Esophagus squamous epithelium (tissue), 4 donors: ENCODE measurements at regions not wholly inside any gene's neighbourhood (a gene's known extent, or its start where the extent isn't known, plus 50 kb on each side); places are given as distances from the start of the nearest gene placed in this dataset.

Experiments
- POLR2A ChIP-seq, 4 donors: fragments of 450-650 bp; IDR thresholded peaks; one replicate each; pipeline ENCODE4 v1.6.1; 2017; ENCODE audit warnings: antibody characterized with exemption in 4 of 4, mild to moderate bottlenecking in 4 of 4, moderate library complexity in 3 of 4
- TF ChIP-seq, protein P1 (sequence below), 6 experiments: fragments of 450-650 bp in 4 of 6; fragments of 200-600 bp in 2 of 6; sonication (generic) in 2 of 6; IDR thresholded peaks; one replicate each; pipeline ENCODE4 v1.5.1; 2016 to 2019; ENCODE audit warnings: antibody characterized with exemption in 6 of 6, mild to moderate bottlenecking in 4 of 6, moderate library complexity in 4 of 6

- TF ChIP-seq POLR2A (IDR thresholded peaks at IDR 0.05): no peak
- TF ChIP-seq, protein P1, sequence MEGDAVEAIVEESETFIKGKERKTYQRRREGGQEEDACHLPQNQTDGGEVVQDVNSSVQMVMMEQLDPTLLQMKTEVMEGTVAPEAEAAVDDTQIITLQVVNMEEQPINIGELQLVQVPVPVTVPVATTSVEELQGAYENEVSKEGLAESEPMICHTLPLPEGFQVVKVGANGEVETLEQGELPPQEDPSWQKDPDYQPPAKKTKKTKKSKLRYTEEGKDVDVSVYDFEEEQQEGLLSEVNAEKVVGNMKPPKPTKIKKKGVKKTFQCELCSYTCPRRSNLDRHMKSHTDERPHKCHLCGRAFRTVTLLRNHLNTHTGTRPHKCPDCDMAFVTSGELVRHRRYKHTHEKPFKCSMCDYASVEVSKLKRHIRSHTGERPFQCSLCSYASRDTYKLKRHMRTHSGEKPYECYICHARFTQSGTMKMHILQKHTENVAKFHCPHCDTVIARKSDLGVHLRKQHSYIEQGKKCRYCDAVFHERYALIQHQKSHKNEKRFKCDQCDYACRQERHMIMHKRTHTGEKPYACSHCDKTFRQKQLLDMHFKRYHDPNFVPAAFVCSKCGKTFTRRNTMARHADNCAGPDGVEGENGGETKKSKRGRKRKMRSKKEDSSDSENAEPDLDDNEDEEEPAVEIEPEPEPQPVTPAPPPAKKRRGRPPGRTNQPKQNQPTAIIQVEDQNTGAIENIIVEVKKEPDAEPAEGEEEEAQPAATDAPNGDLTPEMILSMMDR (IDR thresholded peaks at IDR 0.05): no peak
These were observed 1959.9 kb upstream of the WWC1 start for GRCh38 chr5:166331521-166331920.
